Effector memory CD4-positive, alpha-beta T cell (primary cell): ENCODE measurements at regions not wholly inside any gene's neighbourhood (a gene's known extent, or its start where the extent isn't known, plus 50 kb on each side); places are given as distances from the start of the nearest gene placed in this dataset.

Experiments
- DNase-seq, 3 donors: peaks; one replicate each; pipeline ENCODE4 v3.0.0-alpha.2; 2020
- H3K27ac ChIP-seq: 2 replicates; pipeline ENCODE4 v1.7.0; 2013; ENCODE audit warnings: mild to moderate bottlenecking, low read length, moderate library complexity; ENCODE audit not compliant: insufficient read depth, poor library complexity, severe bottlenecking
- H3K27me3 ChIP-seq: replicated peaks from 2 replicates; pipeline ENCODE4 v1.7.0; 2013; ENCODE audit warnings: mild to moderate bottlenecking, low read length; ENCODE audit not compliant: insufficient read depth, control insufficient read depth, poor library complexity, severe bottlenecking
- H3K36me3 ChIP-seq: 2 replicates; pipeline ENCODE4 v1.7.0; 2013; ENCODE audit warnings: mild to moderate bottlenecking, low read length, moderate library complexity; ENCODE audit not compliant: control insufficient read depth, insufficient read depth
- H3K4me1 ChIP-seq: 2 replicates; pipeline ENCODE4 v1.7.0; 2013; ENCODE audit warnings: low read length, mild to moderate bottlenecking; ENCODE audit not compliant: control insufficient read depth, insufficient read depth, poor library complexity, severe bottlenecking
- H3K4me3 ChIP-seq: 2 replicates; pipeline ENCODE4 v1.7.0; 2013; ENCODE audit warnings: low read length, low read depth, mild to moderate bottlenecking; ENCODE audit not compliant: insufficient read depth, poor library complexity, severe bottlenecking
- H3K9me3 ChIP-seq: 2 replicates; pipeline ENCODE4 v1.7.0; 2013; ENCODE audit warnings: mild to moderate bottlenecking, low read length, moderate library complexity; ENCODE audit not compliant: control insufficient read depth

DNA sequence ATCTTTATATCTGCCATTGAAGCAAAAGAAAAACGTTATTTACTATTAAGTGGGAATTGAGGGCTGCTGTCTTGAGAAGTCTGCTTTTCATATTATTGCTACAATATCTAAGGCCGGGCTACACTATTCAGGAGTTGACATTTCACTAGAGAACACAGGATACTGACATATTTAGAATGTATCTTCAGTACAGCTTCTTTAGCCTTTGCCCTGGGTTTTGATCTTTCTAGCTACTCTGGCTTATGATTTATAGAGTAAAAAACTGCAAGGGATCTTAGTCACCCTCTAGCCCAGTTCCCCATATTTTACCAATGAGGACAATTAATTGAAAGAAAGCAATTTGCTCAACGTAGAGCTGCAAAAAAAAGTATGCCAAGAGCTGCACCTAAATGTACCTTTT lies 307.4 kb upstream of the DPPA4 start:
- Histone ChIP-seq H3K36me3 (no peaks in the 10 kb centered on the region), H3K4me1 (no peaks in the 10 kb centered on the region), H3K9me3 (no peaks in the 10 kb centered on the region), H3K27ac (no peak overlapping the region), H3K27me3 (no peaks in the 10 kb centered on the region), H3K4me3 (no peak overlapping the region)
- DNase-seq = no peak

DNA sequence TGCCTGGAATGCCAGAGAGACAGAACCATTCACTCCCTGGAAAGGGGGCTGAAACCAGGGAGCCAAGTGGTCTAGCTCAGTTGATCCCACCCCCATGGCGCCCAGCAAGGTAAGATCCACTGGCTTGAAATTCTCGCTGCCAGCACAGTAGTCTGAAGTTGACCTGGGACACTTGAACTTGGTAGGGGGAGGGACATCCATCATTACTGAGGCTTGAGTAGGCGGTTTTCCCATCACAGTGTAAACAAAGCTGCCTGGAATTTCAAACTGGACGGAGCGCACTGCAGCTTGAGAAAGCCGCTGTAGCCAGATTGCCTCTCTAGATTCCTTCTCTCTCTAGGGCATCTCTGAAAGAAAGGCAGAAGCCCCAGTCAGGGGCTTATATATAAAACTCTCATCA lies 310.7 kb upstream of the DPPA4 start:
- no peak for DNase-seq
- Histone ChIP-seq H3K36me3 (no peaks in the 10 kb centered on the region), H3K27me3 (no peaks in the 10 kb centered on the region), H3K9me3 (no peaks in the 10 kb centered on the region), H3K27ac (no peak overlapping the region), H3K4me3 (no peak overlapping the region), H3K4me1 (no peaks in the 10 kb centered on the region)

DNA sequence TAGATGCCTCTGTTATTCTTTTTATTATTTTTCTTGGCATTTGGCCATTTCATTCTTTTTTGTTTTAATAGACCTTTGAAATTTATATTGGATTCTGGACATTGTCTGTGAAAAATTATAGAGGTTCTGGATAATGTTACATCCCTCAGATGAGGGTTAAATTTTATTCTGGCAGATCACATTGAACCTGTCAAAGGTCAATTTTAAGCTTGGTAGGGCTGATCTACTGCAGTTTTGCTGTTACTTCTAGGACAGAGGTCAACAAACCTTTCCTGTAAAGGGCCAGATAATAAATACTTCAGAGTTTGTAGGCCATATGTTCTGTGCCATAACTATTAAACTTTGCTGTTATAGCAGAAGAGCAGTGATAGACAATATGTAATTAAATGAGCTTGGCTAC lies 318.9 kb upstream of the DPPA4 start:
- H3K4me1 ChIP-seq = no peaks in the 10 kb centered on the region
- no peak overlapping the region for H3K27ac ChIP-seq
- no peak overlapping the region for H3K4me3 ChIP-seq
- no peaks in the 10 kb centered on the region for H3K27me3 ChIP-seq
- no peaks in the 10 kb centered on the region for H3K36me3 ChIP-seq
- DNase-seq = no peak
- H3K9me3 ChIP-seq = no peaks in the 10 kb centered on the region

DNA sequence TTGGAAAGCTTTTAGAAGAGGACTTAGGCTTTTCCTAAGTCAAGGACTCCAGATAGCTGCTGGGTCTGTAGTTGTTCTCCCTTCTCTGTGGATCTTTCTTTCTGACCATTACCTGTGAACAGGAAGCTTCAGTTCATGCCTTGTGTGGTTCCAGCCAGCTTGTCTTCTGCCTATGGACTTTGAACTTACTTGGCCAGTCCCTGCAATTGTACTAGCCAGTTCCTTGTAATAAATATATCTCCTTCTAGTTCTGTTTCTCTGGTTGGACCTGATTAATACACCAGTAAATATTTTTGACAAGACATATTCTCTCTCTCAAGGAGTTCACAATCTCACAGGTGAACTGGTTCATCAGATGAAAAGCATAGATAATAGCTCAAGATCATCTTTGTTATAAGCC lies 341.3 kb upstream of the DPPA4 start:
- Histone ChIP-seq H3K4me1 (no peaks in the 10 kb centered on the region), H3K9me3 (no peaks in the 10 kb centered on the region), H3K36me3 (no peaks in the 10 kb centered on the region), H3K27ac (no peak overlapping the region), H3K4me3 (no peak overlapping the region), H3K27me3 (no peaks in the 10 kb centered on the region)
- DNase-seq = no peak

GRCh38 chr3:109679664-109680063 lies 342.3 kb upstream of the DPPA4 start:
- H3K27ac ChIP-seq = no peak overlapping the region
- no peaks in the 10 kb centered on the region for H3K27me3 ChIP-seq
- no peak overlapping the region for H3K4me3 ChIP-seq
- H3K36me3 ChIP-seq = no peaks in the 10 kb centered on the region
- DNase-seq = no peak
- no peaks in the 10 kb centered on the region for H3K9me3 ChIP-seq
- no peaks in the 10 kb centered on the region for H3K4me1 ChIP-seq

- no peak for DNase-seq
- Histone ChIP-seq H3K4me3 (no peak overlapping the region), H3K27ac (no peak overlapping the region), H3K27me3 (no peaks in the 10 kb centered on the region), H3K4me1 (no peaks in the 10 kb centered on the region), H3K9me3 (no peaks in the 10 kb centered on the region), H3K36me3 (no peaks in the 10 kb centered on the region)
These were observed 346.4 kb upstream of the DPPA4 start for GRCh38 chr3:109683746-109684145.

- Histone ChIP-seq H3K27ac (no peak overlapping the region), H3K4me3 (no peak overlapping the region), H3K36me3 (no peaks in the 10 kb centered on the region), H3K9me3 (no peaks in the 10 kb centered on the region), H3K27me3 (no peaks in the 10 kb centered on the region), H3K4me1 (no peaks in the 10 kb centered on the region)
- DNase-seq = no peak
These were observed 348.0 kb upstream of the DPPA4 start for GRCh38 chr3:109685084-109686079.

DNA sequence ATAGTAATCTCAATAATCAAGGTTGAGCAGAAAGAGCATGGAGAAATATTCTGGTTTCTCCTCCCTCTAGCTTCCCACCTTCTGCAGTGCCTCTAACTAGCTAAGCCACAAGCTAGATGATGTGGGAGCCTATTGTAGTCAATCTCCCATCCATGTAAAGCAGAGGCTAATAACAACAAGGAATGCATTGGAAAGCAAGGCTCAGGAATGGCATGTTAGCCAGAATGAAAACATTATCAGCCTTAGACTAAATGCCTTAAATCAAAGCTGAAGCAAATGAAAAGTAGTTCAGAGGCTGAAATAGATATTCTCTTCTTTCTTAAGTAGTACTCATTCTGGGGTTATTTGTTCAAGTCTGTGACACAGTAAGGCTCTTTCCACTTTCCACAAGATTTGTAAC lies 350.3 kb upstream of the DPPA4 start:
- Histone ChIP-seq H3K4me1 (no peaks in the 10 kb centered on the region), H3K27me3 (no peaks in the 10 kb centered on the region), H3K36me3 (no peaks in the 10 kb centered on the region), H3K9me3 (no peaks in the 10 kb centered on the region), H3K4me3 (no peak overlapping the region), H3K27ac (no peak overlapping the region)
- DNase-seq = no peak

DNA sequence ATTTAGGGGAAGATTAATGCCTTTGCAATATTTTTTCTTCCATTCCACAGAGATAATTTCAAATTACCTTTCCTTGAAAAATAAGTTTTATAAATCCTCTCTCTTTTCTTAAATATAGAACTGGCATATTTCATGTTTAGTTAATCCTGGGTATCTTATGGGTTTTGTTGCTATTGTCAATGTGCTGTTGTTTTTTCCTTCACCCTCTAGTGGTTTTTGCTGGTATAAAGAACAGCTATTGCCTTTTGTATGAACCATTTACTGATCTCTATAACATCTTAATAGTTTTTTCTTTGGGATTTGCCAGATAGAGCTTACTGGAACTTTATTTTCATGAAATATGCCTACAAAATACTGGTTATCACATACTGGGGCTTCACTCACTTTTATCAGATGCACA lies 359.6 kb upstream of the DPPA4 start:
- Histone ChIP-seq H3K27me3 (no peaks in the 10 kb centered on the region), H3K9me3 (no peaks in the 10 kb centered on the region), H3K36me3 (no peaks in the 10 kb centered on the region), H3K4me3 (no peak overlapping the region), H3K4me1 (no peaks in the 10 kb centered on the region), H3K27ac (no peak overlapping the region)
- no peak for DNase-seq

- Histone ChIP-seq H3K9me3 (no peaks in the 10 kb centered on the region), H3K4me3 (no peak overlapping the region), H3K27ac (no peak overlapping the region), H3K36me3 (no peaks in the 10 kb centered on the region), H3K27me3 (no peaks in the 10 kb centered on the region), H3K4me1 (no peaks in the 10 kb centered on the region)
- no peak for DNase-seq
These were observed 364.9 kb upstream of the DPPA4 start for GRCh38 chr3:109702252-109702651.
